Urinary bladder (tissue), 3 donors: ENCODE measurements at regions not wholly inside any gene's neighbourhood (a gene's known extent, or its start where the extent isn't known, plus 50 kb on each side); places are given as distances from the start of the nearest gene placed in this dataset.

Source experiments
- DNase-seq: peaks from one replicate; pipeline ENCODE4 v3.0.0-alpha.2; 2015; ENCODE audit errors: extremely low spot score
- H3K27ac ChIP-seq: one replicate; pipeline ENCODE4 v1.5.1; 2013; ENCODE audit warnings: low read depth, mild to moderate bottlenecking, moderate library complexity
- H3K36me3 ChIP-seq: one replicate; pipeline ENCODE4 v1.6.1; 2013; ENCODE audit warnings: mild to moderate bottlenecking, moderate library complexity; ENCODE audit not compliant: insufficient read depth
- H3K4me1 ChIP-seq: one replicate; pipeline ENCODE4 v1.6.1; 2013; ENCODE audit warnings: mild to moderate bottlenecking, moderate library complexity; ENCODE audit not compliant: insufficient read depth
- H3K4me3 ChIP-seq: one replicate; pipeline ENCODE4 v1.5.1; 2013; ENCODE audit warnings: low read depth, low read length
- WGBS: extraction: QIAGEN DNeasy Blood & Tissue Kit; methylation state at CpG from one replicate; pipeline ENCODE4 v1.1.7; 2013; 5-methylcytosine and 5-hydroxymethylcytosine counted together
- donor health status: healthy with polysubstance abuse.
- donor health status: healthy.

- Histone ChIP-seq H3K4me3 (no peak overlapping the region), H3K27ac (no peak overlapping the region), H3K4me1 (no peaks in the 10 kb centered on the region), H3K36me3 (no peaks in the 10 kb centered on the region)
- WGBS, result 90% methylated on average over 11 of the region's 11 CpGs
- no peak for DNase-seq
Measured at GRCh38 chr15:93414576-93415231, 325.7 kb upstream of the RGMA start.

- DNase-seq, result no peak
- no peaks in the 10 kb centered on the region for H3K4me1 ChIP-seq
Measured at GRCh38 chr15:93413745-93414144, 324.7 kb upstream of the RGMA start.

GRCh38 chr15:93399121-93399520, 310.1 kb upstream of the RGMA start:
- DNase-seq, result no peak
- no peak overlapping the region for H3K4me3 ChIP-seq
- WGBS, result 76% methylated on average over 3 of the region's 3 CpGs

More at GRCh38 chr15:93413745-93414144, 324.7 kb upstream of the RGMA start:
- WGBS, result 86% methylated on average over 10 of the region's 10 CpGs
- Histone ChIP-seq H3K27ac (no peak overlapping the region), H3K36me3 (no peaks in the 10 kb centered on the region), H3K4me3 (no peak overlapping the region)

GRCh38 chr15:93389211-93389610, 300.2 kb upstream of the RGMA start:
- no peaks in the 10 kb centered on the region for H3K4me1 ChIP-seq
- 55% methylated on average over 5 of the region's 5 CpGs for WGBS
- no peak overlapping the region for H3K27ac ChIP-seq
- H3K36me3 ChIP-seq, result peaks cover 2% of the 10 kb centered on the region
- no peak for DNase-seq
- H3K4me3 ChIP-seq, result no peak overlapping the region

More at GRCh38 chr15:93399121-93399520, 310.1 kb upstream of the RGMA start:
- Histone ChIP-seq H3K27ac (no peak overlapping the region), H3K4me1 (no peaks in the 10 kb centered on the region), H3K36me3 (no peaks in the 10 kb centered on the region)

GRCh38 chr15:93384886-93385285, 295.9 kb upstream of the RGMA start:
- Histone ChIP-seq H3K4me1 (no peaks in the 10 kb centered on the region), H3K4me3 (no peak overlapping the region), H3K36me3 (peaks cover 2% of the 10 kb centered on the region), H3K27ac (no peak overlapping the region)
- no peak for DNase-seq
- WGBS, result 88% methylated on average over 2 of the region's 2 CpGs

- 51% methylated on average over 9 of the region's 9 CpGs for WGBS
Measured at GRCh38 chr15:93382200-93382820, 293.3 kb upstream of the RGMA start.

GRCh38 chr15:93378558-93378957, 289.5 kb upstream of the RGMA start:
- Histone ChIP-seq H3K36me3 (no peaks in the 10 kb centered on the region), H3K4me1 (no peaks in the 10 kb centered on the region), H3K4me3 (no peak overlapping the region), H3K27ac (no peak overlapping the region)
- 58% methylated on average over 8 of the region's 8 CpGs for WGBS
- no peak for DNase-seq

More at GRCh38 chr15:93382200-93382820, 293.3 kb upstream of the RGMA start:
- Histone ChIP-seq H3K27ac (no peak overlapping the region), H3K4me3 (no peak overlapping the region), H3K4me1 (no peaks in the 10 kb centered on the region), H3K36me3 (peaks cover 2% of the 10 kb centered on the region)
- no peak for DNase-seq

GRCh38 chr15:93372865-93373223, 283.8 kb upstream of the RGMA start:
- no peak overlapping the region for H3K27ac ChIP-seq
- no peaks in the 10 kb centered on the region for H3K36me3 ChIP-seq
- 79% methylated on average over 9 of the region's 9 CpGs for WGBS
- DNase-seq, result no peak
- no peak overlapping the region for H3K4me3 ChIP-seq
- H3K4me1 ChIP-seq, result no peaks in the 10 kb centered on the region

GRCh38 chr15:93372208-93372864, 283.3 kb upstream of the RGMA start:
- 74% methylated on average over 11 of the region's 11 CpGs for WGBS
- no peaks in the 10 kb centered on the region for H3K4me1 ChIP-seq
- no peak overlapping the region for H3K27ac ChIP-seq
- DNase-seq, result no peak
- H3K36me3 ChIP-seq, result no peaks in the 10 kb centered on the region
- H3K4me3 ChIP-seq, result no peak overlapping the region

- Histone ChIP-seq H3K27ac (no peak overlapping the region), H3K4me3 (no peak overlapping the region), H3K36me3 (no peaks in the 10 kb centered on the region), H3K4me1 (no peaks in the 10 kb centered on the region)
- WGBS, result 66% methylated on average over 5 of the region's 5 CpGs
- DNase-seq, result no peak
Measured at GRCh38 chr15:93366387-93367100, 277.5 kb upstream of the RGMA start.

GRCh38 chr15:93362821-93363220, 273.8 kb upstream of the RGMA start:
- H3K4me1 ChIP-seq, result no peaks in the 10 kb centered on the region
- DNase-seq, result no peak
- H3K27ac ChIP-seq, result no peak overlapping the region
- WGBS, result 38% methylated on average over 8 of the region's 8 CpGs
- no peak overlapping the region for H3K4me3 ChIP-seq
- no peaks in the 10 kb centered on the region for H3K36me3 ChIP-seq

GRCh38 chr15:93362203-93362602, 273.2 kb upstream of the RGMA start:
- no peaks in the 10 kb centered on the region for H3K36me3 ChIP-seq
- no peak overlapping the region for H3K4me3 ChIP-seq
- no peak for DNase-seq
- 38% methylated on average over 3 of the region's 3 CpGs for WGBS
- no peak overlapping the region for H3K27ac ChIP-seq
- no peaks in the 10 kb centered on the region for H3K4me1 ChIP-seq

- Histone ChIP-seq H3K36me3 (no peaks in the 10 kb centered on the region), H3K4me1 (no peaks in the 10 kb centered on the region), H3K4me3 (no peak overlapping the region), H3K27ac (no peak overlapping the region)
- no peak for DNase-seq
- WGBS, result 75% methylated on average over 5 of the region's 5 CpGs
Measured at GRCh38 chr15:93361703-93362102, 272.7 kb upstream of the RGMA start.

- no peaks in the 10 kb centered on the region for H3K36me3 ChIP-seq
- WGBS, result 81% methylated on average over 2 of the region's 2 CpGs
- DNase-seq, result no peak
- H3K4me3 ChIP-seq, result no peak overlapping the region
- no peaks in the 10 kb centered on the region for H3K4me1 ChIP-seq
- H3K27ac ChIP-seq, result no peak overlapping the region
Measured at GRCh38 chr15:93360976-93361375, 272.0 kb upstream of the RGMA start.
